HEK293 (cell line): ENCODE measurements at regions not wholly inside any gene's neighbourhood (a gene's known extent, or its start where the extent isn't known, plus 50 kb on each side); places are given as distances from the start of the nearest gene placed in this dataset.

Experiments used
- ZFP3 ChIP-seq: fragments of 450-650 bp; formaldehyde crosslinking; IDR thresholded peaks from 2 replicates; pipeline ENCODE4 v1.5.1; 2016; ENCODE audit warnings: low read depth, missing biosample characterization, missing genetic modification characterization
- ZNF600 ChIP-seq: fragments of 450-650 bp; formaldehyde crosslinking; IDR thresholded peaks from 2 replicates; pipeline ENCODE4 v1.5.1; 2016; ENCODE audit warnings: missing biosample characterization, missing genetic modification characterization
- ZNF776 ChIP-seq: fragments of 450-650 bp; formaldehyde crosslinking; IDR thresholded peaks from 2 replicates; pipeline ENCODE4 v1.5.0; 2017; ENCODE audit warnings: missing biosample characterization, missing genetic modification characterization, borderline replicate concordance
- TF ChIP-seq, protein P1 (sequence below): fragments of 450-650 bp; formaldehyde crosslinking; IDR thresholded peaks from 2 replicates; pipeline ENCODE4 v1.5.1; 2016; ENCODE audit warnings: missing biosample characterization, missing genetic modification characterization
- TF ChIP-seq, protein P2 (sequence below): fragments of 450-650 bp; formaldehyde crosslinking; IDR thresholded peaks from 2 replicates; pipeline ENCODE4 v1.5.1; 2016; ENCODE audit warnings: missing biosample characterization, missing genetic modification characterization

DNA sequence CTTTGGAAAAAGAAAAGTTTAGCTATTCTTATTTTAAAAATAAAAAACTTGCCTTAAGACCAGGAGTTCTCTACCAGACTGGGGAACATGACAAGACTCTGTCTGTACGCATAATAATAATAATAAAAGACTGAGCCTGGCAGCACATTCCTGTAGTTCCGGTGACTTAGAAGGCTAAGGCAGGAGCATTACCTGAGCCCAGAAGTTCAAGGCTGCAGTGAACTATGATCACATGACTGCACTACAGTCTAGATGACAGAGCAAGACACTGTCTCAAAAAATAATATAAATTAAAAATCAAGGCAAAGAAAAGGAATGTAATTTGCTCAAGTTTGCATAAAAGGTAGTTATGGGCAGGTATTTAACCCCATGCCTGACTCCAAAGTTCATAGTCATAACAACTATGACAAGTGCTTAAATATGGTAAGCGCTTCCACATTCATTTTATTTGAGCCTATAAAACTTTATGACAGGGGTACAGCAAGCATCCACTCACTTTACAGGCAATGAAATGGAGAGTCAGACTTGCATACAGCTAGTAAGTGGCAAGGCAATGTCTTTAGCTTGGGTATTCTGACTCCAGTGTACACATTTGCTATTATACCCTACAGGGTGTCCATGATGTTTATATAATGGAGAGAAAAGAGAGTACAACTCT, 1567.8 kb upstream of the PIK3C3 start:
- TF ChIP-seq ZNF600 (no peak), ZFP3 (no peak), ZNF776 (no peak)
- TF ChIP-seq, protein P1, sequence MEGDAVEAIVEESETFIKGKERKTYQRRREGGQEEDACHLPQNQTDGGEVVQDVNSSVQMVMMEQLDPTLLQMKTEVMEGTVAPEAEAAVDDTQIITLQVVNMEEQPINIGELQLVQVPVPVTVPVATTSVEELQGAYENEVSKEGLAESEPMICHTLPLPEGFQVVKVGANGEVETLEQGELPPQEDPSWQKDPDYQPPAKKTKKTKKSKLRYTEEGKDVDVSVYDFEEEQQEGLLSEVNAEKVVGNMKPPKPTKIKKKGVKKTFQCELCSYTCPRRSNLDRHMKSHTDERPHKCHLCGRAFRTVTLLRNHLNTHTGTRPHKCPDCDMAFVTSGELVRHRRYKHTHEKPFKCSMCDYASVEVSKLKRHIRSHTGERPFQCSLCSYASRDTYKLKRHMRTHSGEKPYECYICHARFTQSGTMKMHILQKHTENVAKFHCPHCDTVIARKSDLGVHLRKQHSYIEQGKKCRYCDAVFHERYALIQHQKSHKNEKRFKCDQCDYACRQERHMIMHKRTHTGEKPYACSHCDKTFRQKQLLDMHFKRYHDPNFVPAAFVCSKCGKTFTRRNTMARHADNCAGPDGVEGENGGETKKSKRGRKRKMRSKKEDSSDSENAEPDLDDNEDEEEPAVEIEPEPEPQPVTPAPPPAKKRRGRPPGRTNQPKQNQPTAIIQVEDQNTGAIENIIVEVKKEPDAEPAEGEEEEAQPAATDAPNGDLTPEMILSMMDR (tag by site-specific recombination): no peak
- TF ChIP-seq, protein P2, sequence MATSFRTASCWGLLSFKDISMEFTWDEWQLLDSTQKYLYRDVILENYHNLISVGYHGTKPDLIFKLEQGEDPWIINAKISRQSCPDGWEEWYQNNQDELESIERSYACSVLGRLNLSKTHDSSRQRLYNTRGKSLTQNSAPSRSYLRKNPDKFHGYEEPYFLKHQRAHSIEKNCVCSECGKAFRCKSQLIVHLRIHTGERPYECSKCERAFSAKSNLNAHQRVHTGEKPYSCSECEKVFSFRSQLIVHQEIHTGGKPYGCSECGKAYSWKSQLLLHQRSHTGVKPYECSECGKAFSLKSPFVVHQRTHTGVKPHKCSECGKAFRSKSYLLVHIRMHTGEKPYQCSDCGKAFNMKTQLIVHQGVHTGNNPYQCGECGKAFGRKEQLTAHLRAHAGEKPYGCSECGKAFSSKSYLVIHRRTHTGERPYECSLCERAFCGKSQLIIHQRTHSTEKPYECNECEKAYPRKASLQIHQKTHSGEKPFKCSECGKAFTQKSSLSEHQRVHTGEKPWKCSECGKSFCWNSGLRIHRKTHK: no peak
